Fibroblast of skin of left biceps (primary cell): ENCODE measurements at regions not wholly inside any gene's neighbourhood (a gene's known extent, or its start where the extent isn't known, plus 50 kb on each side); places are given as distances from the start of the nearest gene placed in this dataset.
A peak's percentile ranks its signal among the peaks of the same experiment; 100 is the strongest.

Experiments used
- DNase-seq, 2 experiments: peaks; one replicate each; pipeline ENCODE4 v3.0.0-alpha.2; 2013; ENCODE audit warnings: low read depth in 2 of 2

GRCh38 chr5:2658447-2658846 is 93.0 kb downstream of the IRX2 start:
- peak; percentile 67 to 73 for DNase-seq

GRCh38 chr5:2657151-2657550 is 94.3 kb downstream of the IRX2 start:
- no peak for DNase-seq

- peak; percentile 75 to 78 for DNase-seq
Observed at GRCh38 chr5:2656206-2656605, 95.3 kb downstream of the IRX2 start.

- DNase-seq = no peak
Observed at GRCh38 chr5:2653991-2654390, 97.5 kb downstream of the IRX2 start.

- DNase-seq = no peak
Observed at GRCh38 chr5:2651116-2651515, 100.4 kb downstream of the IRX2 start.

GRCh38 chr5:2642684-2643345 is 108.7 kb downstream of the IRX2 start:
- DNase-seq = no peak

- no peak for DNase-seq
Observed at GRCh38 chr5:2640717-2641116, 110.8 kb downstream of the IRX2 start.

- DNase-seq = peak in 1 of 2 experiments; percentile 20
Observed at GRCh38 chr5:2639425-2639824, 112.1 kb downstream of the IRX2 start.

GRCh38 chr5:2634399-2635176 is 116.9 kb downstream of the IRX2 start:
- no peak for DNase-seq

GRCh38 chr5:2633992-2634391 is 117.5 kb downstream of the IRX2 start:
- DNase-seq = no peak

GRCh38 chr5:2631758-2632157 is 119.7 kb downstream of the IRX2 start:
- DNase-seq = no peak

GRCh38 chr5:2629045-2629444 is 122.4 kb downstream of the IRX2 start:
- no peak for DNase-seq

- DNase-seq = no peak
Observed at GRCh38 chr5:2627867-2628266, 123.6 kb downstream of the IRX2 start.

- DNase-seq = no peak
Observed at GRCh38 chr5:2626572-2626971, 124.9 kb downstream of the IRX2 start.

GRCh38 chr5:2622866-2623265 is 128.6 kb downstream of the IRX2 start:
- DNase-seq = no peak

GRCh38 chr5:2621631-2622030 is 129.8 kb downstream of the IRX2 start:
- no peak for DNase-seq

- no peak for DNase-seq
Observed at GRCh38 chr5:2619216-2619615, 132.3 kb downstream of the IRX2 start.

GRCh38 chr5:2617461-2617860 is 134.0 kb downstream of the IRX2 start:
- no peak for DNase-seq

- DNase-seq = no peak
Observed at GRCh38 chr5:2615917-2616316, 135.6 kb downstream of the IRX2 start.

- DNase-seq = no peak
Observed at GRCh38 chr5:2614571-2614970, 136.9 kb downstream of the IRX2 start.

GRCh38 chr5:2611659-2612058 is 139.8 kb downstream of the IRX2 start:
- no peak for DNase-seq

GRCh38 chr5:2610986-2611385 is 140.5 kb downstream of the IRX2 start:
- no peak for DNase-seq

GRCh38 chr5:2608391-2608790 is 143.1 kb downstream of the IRX2 start:
- DNase-seq = no peak
